ENCODE measurements at regions not wholly inside any gene's neighbourhood (a gene's known extent, or its start where the extent isn't known, plus 50 kb on each side); places are given as distances from the start of the nearest gene placed in this dataset.
A peak's percentile ranks its signal among the peaks of the same experiment; 100 is the strongest.

- peaks cover 37 to 100% (median 96%) of the 10 kb centered on the region in 11 experiments; a peak in 21 of 22 replicates for H3K36me3 ChIP-seq
- H3K4me2 ChIP-seq: 0 out of 22 replicates have a peak overlapping the region, but pooled peaks of 1 of the 11 experiments have one; percentile 23
- peaks cover 26 to 100% (median 100%) of the 10 kb centered on the region in 11 experiments; a peak in 20 of 22 replicates for H4K20me1 ChIP-seq
- peaks cover 6 to 22% (median 9%) of the 10 kb centered on the region in 10 experiments; a peak in 16 of 20 replicates for H3K4me1 ChIP-seq
- no peak overlapping the region for H3K27ac ChIP-seq
- no peak overlapping the region for H3K9ac ChIP-seq
- H3K9me3 ChIP-seq (replicated peaks in 1 of 11): no peaks in the 10 kb centered on the region
- no peak for TF ChIP-seq Cebpa-rat (IDR thresholded peaks at IDR 0.05)
- H3K27me3 ChIP-seq: no peaks in the 10 kb centered on the region
- H3K4me3 ChIP-seq: no peak overlapping the region
Measured at GRCh38 chr1:201660931-201661822, 122.2 kb downstream of the NAV1 start.

GRCh38 chr1:201661823-201662359 lies 123.0 kb downstream of the NAV1 start:
- Histone ChIP-seq H3K4me3 (no peak overlapping the region), H3K36me3 (peaks cover 41 to 100% (median 95%) of the 10 kb centered on the region in 11 experiments), H3K4me1 (peaks cover under 1 to 15% (median 3%) of the 10 kb centered on the region in 10 experiments; a peak in 8 of 20 replicates), H4K20me1 (peaks cover 23 to 100% (median 100%) of the 10 kb centered on the region in 11 experiments; a peak in 19 of 22 replicates), H3K9ac (no peak overlapping the region), H3K27ac (no peak overlapping the region), H3K9me3 (replicated peaks in 1 of 11) (no peaks in the 10 kb centered on the region), H3K4me2 (no peak overlapping the region), H3K27me3 (no peaks in the 10 kb centered on the region)
- no peak for TF ChIP-seq Cebpa-rat (IDR thresholded peaks at IDR 0.05)

DNA sequence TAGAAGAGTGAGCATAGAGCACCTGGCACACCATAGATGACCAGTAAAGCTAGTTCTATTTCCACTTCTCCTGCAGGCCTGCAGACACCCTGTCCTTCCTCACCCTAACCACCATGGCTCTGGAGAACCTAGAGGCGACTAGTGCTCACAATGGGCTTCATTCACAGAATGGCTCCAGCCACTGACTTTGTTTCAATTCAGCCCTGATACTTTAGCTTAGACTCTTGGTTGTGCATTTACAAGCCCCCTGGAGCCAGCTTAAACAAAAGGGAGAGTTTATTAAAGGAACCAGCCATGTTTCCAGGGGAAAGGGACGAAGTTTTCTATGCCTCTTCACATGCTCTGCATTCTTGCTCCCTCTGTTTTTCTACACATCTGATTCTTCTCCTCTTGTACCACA lies 123.7 kb downstream of the NAV1 start:
- Histone ChIP-seq H3K27me3 (no peaks in the 10 kb centered on the region), H3K4me2 (no peak overlapping the region), H3K36me3 (peaks cover 38 to 100% (median 95%) of the 10 kb centered on the region in 11 experiments), H3K4me1 (peaks cover 0 to 14% (median 3%) of the 10 kb centered on the region in 10 experiments; a peak in 5 of 20 replicates), H3K9me3 (replicated peaks in 1 of 11) (no peaks in the 10 kb centered on the region), H3K27ac (no peak overlapping the region), H4K20me1 (peaks cover 26 to 100% (median 100%) of the 10 kb centered on the region in 11 experiments; a peak in 19 of 22 replicates), H3K9ac (no peak overlapping the region), H3K4me3 (no peak overlapping the region)
- TF ChIP-seq Cebpa-rat (IDR thresholded peaks at IDR 0.05): no peak

- no peaks in the 10 kb centered on the region for H3K27me3 ChIP-seq
- H3K9me3 ChIP-seq (replicated peaks in 1 of 11): no peaks in the 10 kb centered on the region
- no peak for TF ChIP-seq Cebpa-rat (IDR thresholded peaks at IDR 0.05)
- peaks cover 0 to 14% (median 3%) of the 10 kb centered on the region in 10 experiments; a peak in 5 of 20 replicates for H3K4me1 ChIP-seq
- H3K9ac ChIP-seq: no peak overlapping the region
- H4K20me1 ChIP-seq: peaks cover 26 to 100% (median 100%) of the 10 kb centered on the region in 11 experiments; a peak in 19 of 22 replicates
- H3K36me3 ChIP-seq: peaks cover 37 to 100% (median 95%) of the 10 kb centered on the region in 11 experiments
- no peak overlapping the region for H3K4me3 ChIP-seq
- H3K27ac ChIP-seq: no peak overlapping the region
- H3K4me2 ChIP-seq: no peak overlapping the region
Measured at GRCh38 chr1:201663491-201664113, 124.7 kb downstream of the NAV1 start.

- Histone ChIP-seq H3K4me3 (no peak overlapping the region), H4K20me1 (peaks cover 19 to 100% (median 100%) of the 10 kb centered on the region in 11 experiments; a peak in 19 of 22 replicates), H3K27me3 (no peaks in the 10 kb centered on the region), H3K4me1 (peaks cover 0 to 10% (median 1%) of the 10 kb centered on the region in 10 experiments; a peak in 5 of 20 replicates), H3K9ac (no peak overlapping the region), H3K36me3 (peaks cover 37 to 99% (median 88%) of the 10 kb centered on the region in 11 experiments), H3K27ac (no peak overlapping the region), H3K4me2 (no peak overlapping the region), H3K9me3 (replicated peaks in 1 of 11) (no peaks in the 10 kb centered on the region)
- TF ChIP-seq Cebpa-rat (IDR thresholded peaks at IDR 0.05): no peak
Measured at GRCh38 chr1:201665036-201665435, 126.1 kb downstream of the NAV1 start.

DNA sequence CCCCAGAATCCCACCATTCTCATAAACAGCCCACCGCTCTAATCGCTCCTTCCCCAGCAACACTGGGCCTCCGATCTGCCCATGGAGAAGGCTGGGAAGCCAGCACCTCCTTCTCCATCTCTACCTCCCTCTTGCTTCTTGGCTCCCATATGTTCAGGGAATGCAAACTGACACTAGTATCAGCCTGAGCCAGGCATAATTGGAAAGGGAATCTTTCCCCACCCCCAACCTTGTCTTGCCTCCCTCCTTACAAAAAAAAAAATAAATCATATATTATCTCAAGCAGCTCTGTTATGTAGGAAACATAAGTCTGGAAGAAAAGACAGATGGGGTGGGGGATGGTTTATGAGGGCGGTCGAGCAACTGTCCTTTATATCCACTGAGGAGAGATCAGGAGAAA lies 127.2 kb downstream of the NAV1 start:
- no peak overlapping the region for H3K27ac ChIP-seq
- H3K4me2 ChIP-seq: no peak overlapping the region
- no peaks in the 10 kb centered on the region for H3K9me3 ChIP-seq (replicated peaks in 1 of 11)
- H3K36me3 ChIP-seq: peaks cover 37 to 96% (median 81%) of the 10 kb centered on the region in 11 experiments
- no peak for TF ChIP-seq Cebpa-rat (IDR thresholded peaks at IDR 0.05)
- H4K20me1 ChIP-seq: peaks cover 21 to 100% (median 100%) of the 10 kb centered on the region in 11 experiments; a peak in 20 of 22 replicates
- H3K4me1 ChIP-seq: no peaks in the 10 kb centered on the region
- H3K9ac ChIP-seq: no peak overlapping the region; a peak in 1 of 22 replicates
- H3K27me3 ChIP-seq: no peaks in the 10 kb centered on the region
- H3K4me3 ChIP-seq: no peak overlapping the region

- Histone ChIP-seq H3K27me3 (no peaks in the 10 kb centered on the region), H3K4me3 (no peak overlapping the region), H3K27ac (no peak overlapping the region), H3K4me2 (no peak overlapping the region), H4K20me1 (peaks cover 24 to 100% (median 100%) of the 10 kb centered on the region in 11 experiments; a peak in 20 of 22 replicates), H3K4me1 (no peaks in the 10 kb centered on the region), H3K36me3 (peaks cover 37 to 96% (median 79%) of the 10 kb centered on the region in 11 experiments), H3K9ac (no peak overlapping the region), H3K9me3 (replicated peaks in 1 of 11) (no peaks in the 10 kb centered on the region)
- no peak for TF ChIP-seq Cebpa-rat (IDR thresholded peaks at IDR 0.05)
Measured at GRCh38 chr1:201666645-201667044, 127.7 kb downstream of the NAV1 start.

GRCh38 chr1:201667479-201667878 lies 128.6 kb downstream of the NAV1 start:
- Histone ChIP-seq H3K27ac (no peak overlapping the region), H3K4me2 (no peak overlapping the region), H3K4me3 (no peak overlapping the region), H3K36me3 (peaks cover 31 to 96% (median 75%) of the 10 kb centered on the region in 11 experiments; a peak in 21 of 22 replicates), H3K9ac (no peak overlapping the region), H3K4me1 (no peaks in the 10 kb centered on the region), H3K27me3 (no peaks in the 10 kb centered on the region), H4K20me1 (peaks cover 17 to 100% (median 100%) of the 10 kb centered on the region in 11 experiments; a peak in 20 of 22 replicates), H3K9me3 (replicated peaks in 1 of 11) (no peaks in the 10 kb centered on the region)
- TF ChIP-seq Cebpa-rat (IDR thresholded peaks at IDR 0.05): no peak

Data from BLaER1 treated with 17β-estradiol and CSF1 and Interleukin-3, amounts not matched to agents 10 nM and 100 nM (cell line).